Activated CD8-positive, alpha-beta memory T cell treated with anti-CD3 and anti-CD28 coated beads for 36 hours (primary cell): ENCODE measurements at regions not wholly inside any gene's neighbourhood (a gene's known extent, or its start where the extent isn't known, plus 50 kb on each side); places are given as distances from the start of the nearest gene placed in this dataset.

Source experiments
- CTCF ChIA-PET: fragments of 350-600 bp; sonication (Branson Sonifier 250); formaldehyde crosslinking; loops from one replicate; lab custom pipeline; 2021; ENCODE audit warnings: antibody characterized with exemption; lab: Charles Lee
- POLR2A ChIA-PET: fragments of 350-600 bp; sonication (Branson Sonifier 250); formaldehyde crosslinking; loops from one replicate; lab custom pipeline; 2021; ENCODE audit warnings: antibody characterized with exemption; lab: Charles Lee

DNA sequence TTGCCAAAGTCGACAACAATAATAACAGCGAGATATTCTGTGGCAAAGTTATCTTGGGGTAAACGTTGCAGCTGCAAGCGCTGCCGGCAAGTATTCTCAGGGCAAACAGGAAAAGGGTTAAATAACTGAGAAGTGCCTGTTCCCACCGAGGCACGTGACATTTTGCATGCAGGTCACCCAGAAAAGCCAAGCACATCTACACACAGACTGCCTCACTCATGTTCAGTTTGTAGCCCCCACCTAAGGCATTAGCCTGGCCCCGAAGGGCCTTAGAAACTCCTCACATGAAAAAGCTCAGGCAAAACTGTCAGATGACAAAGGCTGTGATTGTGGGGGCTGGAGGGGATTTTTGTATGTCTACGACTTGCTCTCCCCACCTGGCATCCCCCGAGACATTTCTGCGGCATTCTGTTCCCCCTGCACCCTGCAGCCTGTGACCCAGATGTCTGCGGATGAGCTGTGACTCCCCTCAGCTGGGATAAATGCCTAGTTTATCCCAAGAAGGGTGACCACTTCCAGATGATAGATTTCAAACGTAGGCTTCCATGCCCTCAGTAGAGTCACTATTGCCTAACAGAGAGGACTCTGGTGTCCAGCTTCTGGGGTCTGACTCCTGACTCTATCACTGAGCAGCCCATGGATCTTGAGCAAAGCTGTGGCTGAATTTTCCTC lies 215.2 kb upstream of the SIX2 start:
- POLR2A ChIA-PET, result no interaction called here

GRCh38 chr2:45223531-45223930 lies 214.3 kb upstream of the SIX2 start:
- POLR2A ChIA-PET, result no interaction called here
- CTCF ChIA-PET, result no interaction called here

More for the DNA sequence above, 215.2 kb upstream of the SIX2 start:
- CTCF ChIA-PET, result no interaction called here

DNA sequence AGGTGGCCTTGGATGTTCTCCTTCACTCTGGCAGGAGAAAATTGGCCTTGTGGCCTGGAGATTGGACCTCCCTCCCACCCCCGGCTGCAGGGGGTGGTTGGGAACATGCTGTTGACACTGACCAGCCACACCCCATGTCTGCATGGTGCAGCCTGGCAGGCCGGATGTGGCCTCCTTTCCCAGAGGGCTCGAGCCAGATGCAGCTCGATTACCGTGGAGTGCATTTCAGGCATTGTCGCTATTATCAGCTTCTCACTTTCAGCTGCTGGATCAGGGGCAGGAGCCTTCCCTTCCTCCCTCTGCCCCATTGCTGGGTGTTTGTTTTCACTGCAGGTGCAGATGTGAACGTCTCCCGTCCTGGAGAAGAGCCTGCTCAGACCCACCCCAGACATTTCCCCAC lies 211.0 kb upstream of the SIX2 start:
- POLR2A ChIA-PET, result no interaction called here
- CTCF ChIA-PET, result no interaction called here

DNA sequence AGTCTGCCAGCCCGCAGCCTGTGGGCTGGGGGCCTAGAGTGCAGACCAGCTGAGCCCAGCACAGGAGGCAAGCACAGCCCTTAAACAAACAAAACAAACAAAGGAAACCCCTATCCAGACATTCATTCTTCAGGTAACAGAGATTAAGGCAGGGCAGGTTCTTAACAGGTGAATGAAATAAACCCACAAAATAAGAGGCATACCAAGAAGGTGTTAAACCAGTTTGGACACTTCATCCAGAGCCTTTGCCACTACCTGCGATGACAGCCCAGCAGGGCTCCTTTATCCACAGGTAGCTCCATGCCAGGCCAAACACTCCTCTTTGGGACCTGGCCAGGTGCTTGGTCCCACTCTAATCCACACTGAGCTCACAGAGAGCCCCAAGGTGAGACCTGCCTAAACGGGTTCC lies 209.7 kb upstream of the SIX2 start:
- CTCF ChIA-PET, result no interaction called here
- POLR2A ChIA-PET, result no interaction called here

- ChIA-PET POLR2A (no interaction called here), CTCF (no interaction called here)
These were observed 209.0 kb upstream of the SIX2 start for GRCh38 chr2:45218297-45218696.

- ChIA-PET CTCF (no interaction called here), POLR2A (no interaction called here)
These were observed 206.9 kb upstream of the SIX2 start for GRCh38 chr2:45216118-45216517.

GRCh38 chr2:45214550-45214949 lies 205.3 kb upstream of the SIX2 start:
- CTCF ChIA-PET, result no interaction called here
- POLR2A ChIA-PET, result no interaction called here

GRCh38 chr2:45212953-45213635 lies 203.8 kb upstream of the SIX2 start:
- POLR2A ChIA-PET, result no interaction called here

GRCh38 chr2:45211636-45212035 lies 202.4 kb upstream of the SIX2 start:
- ChIA-PET POLR2A (no interaction called here), CTCF (no interaction called here)

More at GRCh38 chr2:45212953-45213635, 203.8 kb upstream of the SIX2 start:
- CTCF ChIA-PET, result no interaction called here

GRCh38 chr2:45210462-45211195 lies 201.4 kb upstream of the SIX2 start:
- ChIA-PET POLR2A (no interaction called here), CTCF (no interaction called here)

GRCh38 chr2:45209875-45210274 lies 200.6 kb upstream of the SIX2 start:
- ChIA-PET POLR2A (no interaction called here), CTCF (no interaction called here)

DNA sequence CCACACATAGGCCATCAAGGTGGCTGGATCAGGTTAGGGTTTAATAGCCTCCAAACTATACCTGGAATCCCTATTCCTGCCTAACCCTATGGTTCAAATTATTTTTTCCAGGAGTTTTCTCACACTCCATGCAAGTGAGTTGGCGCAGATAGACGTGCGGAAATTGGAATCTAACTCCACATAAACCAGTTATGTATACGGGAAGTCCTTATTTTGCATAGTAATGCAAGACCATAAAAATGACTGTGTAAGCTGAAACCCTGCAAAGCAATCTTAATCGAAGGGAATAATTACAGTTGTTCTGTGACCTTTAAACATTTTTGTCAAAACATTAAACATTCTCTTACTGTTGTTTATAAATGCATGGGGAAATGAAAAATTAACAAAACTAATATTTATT lies 200.1 kb upstream of the SIX2 start:
- ChIA-PET CTCF (no interaction called here), POLR2A (no interaction called here)

- POLR2A ChIA-PET, result no interaction called here
- CTCF ChIA-PET, result no interaction called here
These were observed 197.8 kb upstream of the SIX2 start for GRCh38 chr2:45207101-45207500.

DNA sequence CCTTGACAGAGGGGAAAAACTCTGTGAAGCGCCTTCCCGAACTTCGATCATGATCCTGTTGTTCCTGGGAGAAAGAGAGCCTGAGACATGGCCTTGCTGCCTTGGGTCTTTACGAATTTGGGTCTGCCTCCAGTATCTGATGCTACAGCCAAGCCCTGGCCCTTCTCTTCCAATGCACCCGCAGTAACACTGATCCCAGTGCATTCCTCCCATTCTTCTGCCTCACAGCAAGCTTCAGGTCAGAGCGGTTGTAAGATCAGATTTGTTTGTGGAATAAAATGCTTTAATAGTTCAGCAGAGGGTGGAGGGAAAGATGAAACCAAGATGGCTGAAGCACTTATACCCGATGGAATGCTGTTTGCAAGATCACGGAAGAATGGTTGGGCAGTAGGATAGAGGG lies 196.7 kb upstream of the SIX2 start:
- ChIA-PET POLR2A (no interaction called here), CTCF (no interaction called here)

- POLR2A ChIA-PET, result no interaction called here
- CTCF ChIA-PET, result no interaction called here
These were observed 196.2 kb upstream of the SIX2 start for GRCh38 chr2:45205480-45205879.

- CTCF ChIA-PET, result no interaction called here
- POLR2A ChIA-PET, result no interaction called here
These were observed 194.1 kb upstream of the SIX2 start for GRCh38 chr2:45203400-45203799.

- ChIA-PET POLR2A (no interaction called here), CTCF (no interaction called here)
These were observed 190.7 kb upstream of the SIX2 start for GRCh38 chr2:45199973-45200372.

DNA sequence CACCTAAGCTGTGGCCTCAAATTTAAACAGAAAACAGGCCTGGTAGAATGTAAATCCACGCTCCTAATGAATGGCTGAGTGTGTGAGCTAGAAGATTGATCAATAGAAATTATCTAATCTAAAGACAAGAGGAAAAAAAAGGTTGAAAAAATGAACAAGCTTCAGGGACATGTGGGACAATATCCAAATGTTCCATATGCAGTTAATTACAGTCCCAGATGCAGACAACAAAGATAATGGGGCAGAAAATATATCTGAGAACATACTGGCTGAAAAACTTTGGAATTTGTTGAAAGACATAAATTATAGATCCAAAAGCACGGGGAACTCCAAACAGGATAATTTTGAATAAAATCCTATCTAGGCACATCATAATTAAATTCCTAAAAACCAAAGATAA lies 186.7 kb upstream of the SIX2 start:
- POLR2A ChIA-PET, result no interaction called here
- CTCF ChIA-PET, result no interaction called here

GRCh38 chr2:45194596-45194995 lies 185.3 kb upstream of the SIX2 start:
- POLR2A ChIA-PET, result no interaction called here
- CTCF ChIA-PET, result no interaction called here

- POLR2A ChIA-PET, result no interaction called here
- CTCF ChIA-PET, result no interaction called here
These were observed 184.3 kb upstream of the SIX2 start for GRCh38 chr2:45193581-45193980.

- ChIA-PET POLR2A (no interaction called here), CTCF (no interaction called here)
These were observed 183.7 kb upstream of the SIX2 start for GRCh38 chr2:45192991-45193390.
